ENCODE measurements at regions not wholly inside any gene's neighbourhood (a gene's known extent, or its start where the extent isn't known, plus 50 kb on each side); places are given as distances from the start of the nearest gene placed in this dataset.

DNA sequence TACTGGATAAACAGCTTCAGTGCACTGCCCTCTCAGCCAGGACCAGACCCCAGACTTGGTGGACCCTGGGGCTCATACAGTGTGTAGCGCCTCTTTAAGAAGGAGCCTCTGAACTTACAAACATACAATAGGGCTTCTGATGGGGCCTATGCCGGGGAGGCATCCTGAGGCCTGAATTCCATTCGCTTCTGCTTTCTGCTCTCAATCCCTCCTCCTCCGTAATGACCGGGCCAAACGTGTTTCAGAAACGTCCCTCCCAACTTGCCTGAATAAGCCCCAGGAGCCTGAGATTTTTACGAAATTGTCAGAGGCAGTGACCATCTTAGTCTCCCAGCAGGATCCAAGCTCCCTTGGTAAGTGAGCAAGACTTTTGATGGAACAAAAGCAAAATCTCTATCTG lies 128.1 kb upstream of the BOD1 start:
- no peak for DNase-seq

- DNase-seq = no peak
Observed at GRCh38 chr5:173745123-173745522, 128.7 kb upstream of the BOD1 start.

- DNase-seq = no peak
Observed at GRCh38 chr5:173745557-173745956, 129.1 kb upstream of the BOD1 start.

DNA sequence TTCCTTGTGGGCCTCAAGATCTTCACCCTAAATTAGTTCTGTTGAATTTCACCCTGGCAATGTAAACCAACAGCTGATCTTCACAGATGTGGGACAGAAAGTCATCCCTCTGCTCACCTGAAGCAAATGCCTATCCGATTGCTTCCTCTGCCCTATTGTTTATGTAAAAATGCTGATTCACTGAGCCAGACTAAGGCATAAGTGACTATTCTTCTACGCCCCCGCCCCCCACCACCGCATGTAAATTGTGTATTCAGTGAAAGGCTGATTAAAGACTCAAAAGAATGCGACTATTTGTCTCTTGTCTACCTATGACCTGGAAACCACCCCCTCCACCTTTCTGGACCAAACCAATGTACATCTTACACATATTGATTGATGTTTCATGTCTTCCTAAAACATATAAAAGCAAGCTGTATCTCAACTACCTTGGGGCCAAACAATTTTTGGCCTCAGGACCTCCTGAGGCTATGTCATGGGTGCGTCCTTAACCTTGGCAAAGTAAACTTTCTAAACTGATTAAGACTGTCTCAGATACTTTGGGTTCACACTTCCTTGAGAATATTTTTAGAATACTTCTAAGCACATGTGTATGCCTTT lies 129.7 kb upstream of the BOD1 start:
- DNase-seq = no peak

DNA sequence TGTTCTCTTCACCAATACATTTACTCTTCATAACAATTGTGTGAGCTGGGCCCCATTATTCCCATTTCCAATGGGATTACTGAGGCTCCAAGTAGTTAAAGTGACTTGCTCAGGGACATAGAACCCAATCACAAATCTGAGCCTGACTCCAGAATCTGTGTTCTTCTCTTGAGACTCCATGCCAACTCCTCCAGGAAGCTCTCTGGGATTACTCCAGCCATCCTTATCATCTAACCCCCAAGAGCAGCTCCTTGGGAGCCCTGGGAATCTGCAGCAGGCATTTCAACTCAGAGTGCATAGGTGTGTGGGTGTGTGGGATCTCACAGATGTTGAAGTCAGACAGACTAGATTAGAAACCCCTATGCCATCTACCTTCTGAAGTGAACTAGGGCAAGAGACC lies 131.4 kb upstream of the BOD1 start:
- no peak for DNase-seq

GRCh38 chr5:173750538-173751265 lies 134.3 kb upstream of the BOD1 start:
- no peak for DNase-seq

DNA sequence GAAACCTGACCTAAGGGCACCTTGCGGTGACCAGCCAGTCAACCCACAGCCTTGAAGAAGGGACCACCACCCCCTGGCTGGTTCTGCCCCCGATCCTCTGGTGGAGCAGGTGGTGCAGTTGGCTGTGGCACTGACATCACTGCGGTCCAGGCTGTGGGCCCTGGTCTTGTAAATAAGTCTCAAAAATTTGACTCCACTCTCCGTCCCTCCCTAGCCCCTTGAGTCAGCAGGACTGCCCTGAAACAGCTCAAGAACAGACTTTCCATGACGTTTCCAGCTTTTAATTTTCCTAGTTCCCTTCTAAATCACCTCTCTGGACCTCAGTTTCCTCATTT lies 134.8 kb upstream of the BOD1 start:
- no peak for DNase-seq

DNA sequence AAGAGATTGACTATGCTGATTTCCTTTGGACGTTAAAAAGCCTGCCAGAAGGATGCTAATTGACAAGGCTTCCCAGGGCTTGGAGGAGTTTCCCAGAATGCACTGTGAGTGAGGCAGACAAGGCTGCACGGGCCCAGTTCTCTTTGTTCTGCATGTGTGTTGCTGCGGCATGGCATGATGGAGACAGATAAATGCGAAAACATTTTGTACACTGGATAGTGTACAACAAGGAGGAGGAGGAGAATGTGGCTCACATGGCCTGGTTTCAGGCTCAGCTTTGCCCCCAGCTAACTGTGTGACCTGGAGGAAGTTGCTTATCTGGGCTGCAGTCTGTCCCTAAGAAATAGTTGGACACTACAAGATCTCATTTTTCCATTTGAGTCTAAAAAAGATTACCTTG lies 135.5 kb upstream of the CPEB4 start:
- no peak for DNase-seq

DNA sequence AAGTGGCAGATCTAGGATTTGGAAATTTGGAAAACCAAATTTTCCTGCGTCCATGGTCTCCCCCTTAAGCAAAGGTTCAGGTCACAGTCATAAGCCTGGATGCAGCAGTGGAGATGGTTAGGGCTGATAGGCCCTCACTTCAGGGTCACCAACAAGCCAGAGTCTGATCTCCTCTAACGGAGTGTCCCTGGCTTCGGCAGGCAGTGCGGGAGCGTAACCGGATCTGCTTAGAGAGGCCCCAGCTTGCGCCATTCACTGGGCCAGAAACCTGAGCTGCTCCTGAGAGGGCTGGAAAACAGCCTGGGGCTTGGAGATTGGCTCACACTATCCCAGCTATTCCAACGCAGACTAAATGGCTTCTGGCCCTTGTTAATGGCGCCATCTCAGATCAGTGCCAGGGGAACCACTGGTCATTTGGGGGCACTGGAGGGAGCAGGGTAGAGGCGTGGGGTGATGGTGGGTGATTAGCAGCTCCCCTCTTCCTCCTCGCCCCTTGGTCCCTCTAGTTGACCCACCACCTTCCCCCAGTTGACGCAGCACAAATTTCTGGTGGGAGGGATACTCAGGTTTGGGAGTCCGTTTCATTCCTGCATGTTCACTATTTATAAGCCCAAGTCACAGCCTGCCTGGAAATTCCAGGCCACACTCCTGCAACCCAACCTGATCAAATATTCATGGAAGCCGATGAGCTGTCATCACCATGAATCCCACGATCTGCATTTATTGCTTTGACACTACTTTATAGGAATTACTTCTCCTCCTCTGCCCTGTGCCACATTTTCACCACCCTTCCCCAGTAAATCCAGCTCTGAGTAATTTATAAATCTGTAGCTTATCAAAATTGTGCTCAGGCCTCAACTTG lies 134.6 kb upstream of the CPEB4 start:
- no peak for DNase-seq

DNA sequence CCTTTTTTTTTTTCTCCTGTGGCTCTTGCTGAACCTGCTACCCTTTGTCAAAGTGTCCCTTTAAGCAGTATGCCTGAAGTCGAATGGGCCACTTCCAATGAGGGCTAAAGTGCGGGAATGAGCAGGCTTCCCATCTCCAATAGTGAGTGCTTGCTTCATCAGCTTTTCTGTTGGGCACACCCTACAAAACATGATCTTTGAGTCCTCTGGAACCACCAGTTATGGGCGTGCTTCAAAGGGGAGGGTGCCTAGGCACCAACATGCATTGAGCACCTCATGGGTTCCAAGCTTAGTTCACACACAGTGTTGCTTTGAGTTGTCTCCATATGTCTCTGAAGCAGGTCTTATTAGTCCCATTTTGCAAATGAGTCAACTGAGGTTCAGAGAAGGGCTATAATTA lies 132.8 kb upstream of the CPEB4 start:
- DNase-seq = no peak

GRCh38 chr5:173757403-173758209 lies 130.5 kb upstream of the CPEB4 start:
- DNase-seq = no peak

DNA sequence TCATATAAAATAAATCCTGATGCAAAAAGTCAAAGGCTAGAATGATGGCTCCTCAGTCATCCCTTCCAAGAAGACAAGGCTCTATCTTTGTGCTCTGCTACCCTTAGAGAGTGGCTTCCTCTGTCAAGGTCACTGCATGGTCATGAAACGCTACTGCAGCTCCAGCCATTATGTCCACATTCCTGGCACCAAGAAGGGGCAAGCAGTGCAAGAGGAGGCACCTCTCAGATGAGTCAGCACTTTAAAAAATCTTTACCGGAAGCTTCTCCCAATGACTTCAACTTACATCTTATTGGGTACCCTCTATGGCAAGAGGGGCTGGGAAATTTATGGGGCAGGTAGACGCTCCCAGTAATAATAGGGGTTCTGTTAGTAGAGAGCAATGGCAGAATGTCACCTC lies 129.5 kb upstream of the CPEB4 start:
- no peak for DNase-seq

GRCh38 chr5:173759691-173760090 lies 128.5 kb upstream of the CPEB4 start:
- no peak for DNase-seq

GRCh38 chr5:173760461-173761177 lies 127.5 kb upstream of the CPEB4 start:
- no peak for DNase-seq

DNA sequence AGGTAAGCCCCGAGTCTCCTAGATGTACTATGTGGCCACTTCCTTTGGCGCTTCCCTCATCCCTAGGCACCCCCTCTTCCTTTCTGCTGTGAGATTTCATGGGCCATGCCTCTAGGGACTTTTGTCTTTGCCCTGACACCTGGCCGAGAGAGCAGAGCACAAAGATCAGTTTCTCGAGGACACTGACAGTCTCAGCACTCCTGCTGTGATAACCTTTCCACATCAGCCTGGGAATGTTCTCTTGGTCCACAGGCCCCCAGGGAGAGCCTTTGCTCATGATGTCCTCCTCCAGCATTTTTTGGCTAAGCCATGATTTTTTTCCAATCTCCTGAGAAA lies 127.0 kb upstream of the CPEB4 start:
- no peak for DNase-seq

DNA sequence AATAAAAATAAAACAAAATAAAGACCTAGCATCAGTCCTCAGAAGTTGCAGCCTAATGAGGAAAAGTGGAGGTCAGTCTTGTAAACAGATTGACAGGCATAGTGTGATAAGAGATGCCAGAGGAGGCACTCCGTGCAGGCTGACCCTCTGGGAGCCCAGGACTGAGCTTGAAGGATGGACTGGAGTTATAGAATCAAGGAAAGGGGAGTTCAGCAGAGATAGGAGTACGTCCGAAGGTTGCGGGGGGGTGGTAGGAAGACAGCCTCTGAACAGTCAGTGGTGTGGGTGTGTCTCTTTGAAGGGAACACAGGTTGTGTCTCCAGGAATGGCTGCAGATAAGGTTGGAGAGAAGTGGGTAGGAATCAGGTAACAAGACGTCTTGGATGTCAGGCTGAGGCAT lies 126.1 kb upstream of the CPEB4 start:
- no peak for DNase-seq

- no peak for DNase-seq
Observed at GRCh38 chr5:173762930-173763329, 125.2 kb upstream of the CPEB4 start.

DNA sequence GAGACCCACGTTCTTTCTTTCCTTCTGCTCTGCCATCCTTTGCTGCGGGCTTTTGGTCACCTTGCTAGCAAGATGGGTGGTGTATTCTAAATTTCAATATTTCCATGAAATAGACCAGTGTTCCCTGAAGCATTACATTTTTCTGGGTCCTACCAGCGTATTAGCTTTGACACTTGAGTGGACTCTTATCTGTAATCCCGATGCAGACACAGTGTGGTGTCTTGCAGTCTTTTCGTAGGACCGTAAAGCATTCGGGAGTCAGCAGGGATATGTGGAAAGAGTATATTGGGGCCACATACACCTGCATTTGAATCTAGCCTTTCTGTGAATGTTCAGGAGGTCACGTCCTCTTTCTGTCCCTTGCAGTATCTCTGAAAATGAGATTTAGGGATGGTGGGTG lies 124.7 kb upstream of the CPEB4 start:
- DNase-seq = no peak

DNA sequence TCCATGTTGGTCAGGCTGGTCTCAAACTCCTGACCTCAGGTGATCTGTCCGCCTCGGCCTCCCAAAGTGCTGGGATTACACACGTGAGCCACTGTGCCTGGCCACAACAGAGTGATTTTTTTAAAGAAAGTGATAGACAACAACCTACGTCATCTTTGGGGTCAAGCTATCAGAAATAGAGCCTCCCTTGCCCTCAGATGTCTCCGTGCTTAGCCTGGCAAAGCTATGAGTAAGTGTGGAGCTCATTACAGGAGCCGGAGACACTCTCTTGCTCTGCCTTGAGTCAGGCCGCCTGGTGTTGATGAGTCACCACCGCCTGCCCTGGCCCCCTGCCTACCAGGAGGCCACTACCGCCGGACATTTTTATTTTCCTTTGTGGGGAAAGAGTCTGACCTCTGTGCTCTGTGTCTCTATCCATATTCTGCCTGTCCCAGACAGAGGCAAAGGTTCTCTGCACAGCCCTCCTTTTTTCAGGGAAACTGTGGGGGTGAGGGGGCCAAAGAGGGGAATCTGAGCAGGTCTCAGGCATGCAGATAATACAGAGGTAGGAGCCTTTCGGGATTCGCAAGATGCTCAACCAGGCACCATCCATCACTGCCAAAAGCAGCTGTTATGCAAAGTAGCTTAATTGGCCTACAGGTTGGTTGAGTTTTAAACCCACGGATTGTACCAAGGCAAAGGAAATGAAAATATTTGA lies 123.7 kb upstream of the CPEB4 start:
- DNase-seq = no peak

DNA sequence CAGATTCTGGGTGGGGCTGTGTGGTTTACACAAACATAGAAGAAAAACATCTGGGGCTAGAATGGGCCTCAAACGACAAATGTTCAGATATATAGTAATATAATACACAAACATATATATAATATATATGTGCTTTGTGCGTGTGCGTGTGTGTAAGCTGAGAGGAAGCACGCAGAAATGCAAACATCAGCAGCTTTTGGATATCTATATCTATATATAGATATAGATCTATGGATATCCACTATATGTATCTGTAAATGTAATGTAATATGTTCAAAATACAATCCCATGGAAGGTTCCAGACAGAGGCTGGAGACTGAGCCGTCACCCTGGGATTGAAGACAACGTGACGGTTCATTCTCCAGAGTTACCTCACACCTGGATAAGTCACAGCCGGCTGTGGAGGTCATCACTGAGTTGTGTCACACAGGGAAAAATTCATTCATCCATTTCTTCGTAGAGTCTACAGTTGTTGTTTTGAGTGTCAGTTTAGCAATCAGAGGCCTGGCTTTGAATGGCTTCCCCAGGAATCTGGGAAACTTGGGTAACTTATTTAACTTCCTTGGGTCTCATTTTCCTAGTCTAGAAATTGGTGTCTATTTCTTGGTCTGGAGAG lies 123.0 kb upstream of the CPEB4 start:
- DNase-seq = no peak

- no peak for DNase-seq
Observed at GRCh38 chr5:173765661-173766060, 122.5 kb upstream of the CPEB4 start.

All from NCI-H748 treated with DMSO at 0.1 percent for 48 hours (cell line).